Tibial nerve (tissue), 4 donors: ENCODE measurements at regions not wholly inside any gene's neighbourhood (a gene's known extent, or its start where the extent isn't known, plus 50 kb on each side); places are given as distances from the start of the nearest gene placed in this dataset.

Experiments used
- CTCF ChIP-seq, 5 experiments: fragments of 200-600 bp in 3 of 5; fragments of 450-650 bp in 2 of 5; sonication (generic) in 3 of 5; IDR thresholded peaks; one replicate each; pipeline ENCODE4 v1.5.1; 2016 to 2019; ENCODE audit warnings: antibody characterized with exemption in 5 of 5, mild to moderate bottlenecking in 3 of 5, moderate library complexity in 2 of 5
- EP300 ChIP-seq, 2 donors: sonication (generic); formaldehyde crosslinking; IDR thresholded peaks; one replicate each; pipeline ENCODE4 v1.6.1; 2017; ENCODE audit warnings: antibody characterized with exemption in 2 of 2, mild to moderate bottlenecking in 1 of 2

DNA sequence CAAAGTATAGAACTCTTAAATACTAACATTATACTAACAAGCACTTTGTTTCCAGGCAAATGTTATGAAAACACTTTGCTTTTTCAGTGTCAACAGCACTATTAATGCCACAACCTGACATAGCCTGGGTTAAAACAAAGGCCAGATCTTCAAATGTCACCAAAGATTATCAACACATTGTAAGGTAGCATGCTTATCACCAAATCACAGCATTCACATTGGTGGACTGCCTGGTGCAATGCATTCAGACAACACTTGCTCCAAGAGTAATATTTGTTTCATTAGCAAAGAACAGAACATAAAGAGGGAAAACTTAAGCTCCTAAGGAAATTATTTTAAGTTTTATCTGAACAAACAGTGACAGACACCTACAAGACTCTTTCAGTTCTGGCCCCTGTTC, 1361.2 kb downstream of the CDH8 start:
- no peak for TF ChIP-seq CTCF (IDR thresholded peaks at IDR 0.05)
- TF ChIP-seq EP300 (IDR thresholded peaks at IDR 0.05): no peak
